IMR-90 (cell line): ENCODE measurements at regions not wholly inside any gene's neighbourhood (a gene's known extent, or its start where the extent isn't known, plus 50 kb on each side); places are given as distances from the start of the nearest gene placed in this dataset.

ENCODE experiments used
- ATAC-seq: fragments of 200-7000 bp; cut with Tn5 transposase; 2 replicates; pipeline ENCODE4 v1.9.1; 2020; ENCODE audit warnings: low read depth, mild to moderate bottlenecking, moderate library complexity
- BruUV-seq: library from RNA; stranded (reverse); fragments of 400-500 nt; replicated peaks from 2 replicates; lab custom pipeline; 2021; lab: Mats Ljungman, UMichigan
- CTCF ChIA-PET: fragments of 300-600 bp; formaldehyde crosslinking; extraction: SDS; loops from one replicate; lab custom pipeline; 2021; ENCODE audit warnings: antibody characterized with exemption; lab: Yijun Ruan, JAX
- POLR2A ChIA-PET: fragments of 300-600 bp; sonication (Branson Sonifier 250); formaldehyde crosslinking; loops from one replicate; lab custom pipeline; 2022; ENCODE audit warnings: antibody characterized with exemption; ENCODE audit not compliant: unreplicated experiment; lab: Charles Lee
- DNase-seq: peaks from one replicate; pipeline ENCODE4 v3.0.0; 2013
- H2AFZ ChIP-seq: replicated peaks from 2 replicates; pipeline ENCODE3; 2013; ENCODE audit warnings: low read length, mild to moderate bottlenecking; ENCODE audit not compliant: poor library complexity
- H2AK5ac ChIP-seq: 2 replicates; pipeline ENCODE4 v1.6.1; 2013; ENCODE audit warnings: low read depth, low read length, inconsistent platforms
- H2AK9ac ChIP-seq: replicated peaks from 2 replicates; pipeline ENCODE3; 2013; ENCODE audit warnings: mild to moderate bottlenecking, low read depth, low read length, moderate library complexity; ENCODE audit not compliant: poor library complexity
- H2BK120ac ChIP-seq: 2 replicates; pipeline ENCODE4 v1.6.1; 2013; ENCODE audit warnings: low read depth, low read length, inconsistent platforms
- H2BK15ac ChIP-seq: 3 replicates; pipeline ENCODE4 v1.6.1; 2013; ENCODE audit warnings: low read depth, low read length, inconsistent platforms
- H2BK20ac ChIP-seq: 2 replicates; pipeline ENCODE4 v1.6.1; 2013; ENCODE audit warnings: low read depth, mild to moderate bottlenecking, inconsistent platforms, low read length, moderate library complexity
- H2BK5ac ChIP-seq: 2 replicates; pipeline ENCODE4 v1.6.1; 2013; ENCODE audit warnings: mild to moderate bottlenecking, low read depth, low read length, inconsistent platforms; ENCODE audit not compliant: poor library complexity, severe bottlenecking
- H3K14ac ChIP-seq: replicated peaks from 2 replicates; pipeline ENCODE4 v1.6.1; 2013; ENCODE audit warnings: low read depth, low read length, inconsistent platforms
- H3K18ac ChIP-seq: 2 replicates; pipeline ENCODE4 v1.6.1; 2013; ENCODE audit warnings: low read depth, low read length, control low read depth
- H3K23ac ChIP-seq: 2 replicates; pipeline ENCODE4 v1.6.1; 2013; ENCODE audit warnings: low read depth, low read length, inconsistent platforms
- H3K27ac ChIP-seq: 2 replicates; pipeline ENCODE4 v1.5.1; 2013; ENCODE audit warnings: mild to moderate bottlenecking, control low read depth, low read length; ENCODE audit not compliant: insufficient read depth
- H3K27me3 ChIP-seq: 2 replicates; pipeline ENCODE4 v1.6.1; 2013; ENCODE audit warnings: low read length; ENCODE audit not compliant: control insufficient read depth, insufficient read depth
- H3K36me3 ChIP-seq: 2 replicates; pipeline ENCODE4 v1.6.1; 2013; ENCODE audit warnings: low read length, mixed read lengths; ENCODE audit not compliant: control insufficient read depth, insufficient read depth
- H3K4ac ChIP-seq: 2 replicates; pipeline ENCODE4 v1.6.1; 2013; ENCODE audit warnings: low read depth, low read length, inconsistent platforms
- H3K4me1 ChIP-seq: 2 replicates; pipeline ENCODE4 v1.6.1; 2013; ENCODE audit warnings: low read length, mixed read lengths; ENCODE audit not compliant: control insufficient read depth, insufficient read depth
- H3K4me2 ChIP-seq: 2 replicates; pipeline ENCODE4 v1.6.1; 2013; ENCODE audit warnings: low read depth, mild to moderate bottlenecking, control low read depth, low read length, moderate library complexity
- H3K4me3 ChIP-seq: 2 replicates; pipeline ENCODE4 v1.5.1; 2013; ENCODE audit warnings: low read depth, mild to moderate bottlenecking, control low read depth, low read length, moderate library complexity; ENCODE audit not compliant: insufficient read depth
- H3K56ac ChIP-seq: 2 replicates; pipeline ENCODE4 v1.6.1; 2013; ENCODE audit warnings: low read length, inconsistent platforms; ENCODE audit not compliant: insufficient read depth; ENCODE audit errors: extremely low read depth
- H3K79me1 ChIP-seq, 2 experiments: 2 replicates each; pipeline ENCODE4 v1.6.1; 2013; ENCODE audit warnings: low read length in 2 of 2, inconsistent platforms in 1 of 2, low read depth in 1 of 2
- H3K9ac ChIP-seq: 2 replicates; pipeline ENCODE4 v1.6.1; 2013; ENCODE audit warnings: low read depth, low read length, control low read depth
- H3K9me1 ChIP-seq: 2 replicates; pipeline ENCODE4 v1.6.1; 2013; ENCODE audit warnings: low read length, inconsistent platforms; ENCODE audit not compliant: insufficient read depth
- H3K9me3 ChIP-seq: 2 replicates; pipeline ENCODE4 v1.6.1; 2013; ENCODE audit warnings: low read length; ENCODE audit not compliant: control insufficient read depth, insufficient read depth
- H4K20me1 ChIP-seq: 2 replicates; pipeline ENCODE4 v1.6.1; 2013; ENCODE audit warnings: low read length, inconsistent platforms; ENCODE audit not compliant: insufficient read depth
- H4K5ac ChIP-seq: 2 replicates; pipeline ENCODE4 v1.6.1; 2013; ENCODE audit warnings: mild to moderate bottlenecking, low read depth, low read length, control low read depth
- H4K8ac ChIP-seq, 2 experiments: 2 replicates each; pipeline ENCODE4 v1.6.1; 2013; ENCODE audit warnings: low read depth in 2 of 2, low read length in 2 of 2, control low read depth in 1 of 2, inconsistent platforms in 1 of 2
- H4K91ac ChIP-seq: 2 replicates; pipeline ENCODE4 v1.6.1; 2013; ENCODE audit warnings: low read depth, low read length, inconsistent platforms; ENCODE audit not compliant: insufficient read depth
- MAFK ChIP-seq: IDR thresholded peaks from 2 replicates; pipeline ENCODE4 v1.6.1; 2012; ENCODE audit warnings: low read depth, low read length, improper control_type of control experiment
- WGBS, 2 experiments: methylation state at CpG; one replicate each; pipeline versions ENCODE4 v1.1.5 to v1.1.7; 2013; ENCODE audit warnings: missing lambda C conversion rate in 2 of 2; ENCODE audit not compliant: insufficient read length in 1 of 2; ENCODE audit errors: extremely low coverage in 2 of 2; 5-methylcytosine and 5-hydroxymethylcytosine counted together
- dilution Hi-C: fragments of 300-500 bp; cut with HindIII; formaldehyde crosslinking; loops from one replicate; pipeline ENCODE4 v1.14.3; 2018; ENCODE audit warnings: low sequenced_read_pairs; ENCODE audit not compliant: unreplicated experiment
- in situ Hi-C: fragments of 300-500 bp; cut with MboI; formaldehyde crosslinking; loops from 3 replicates; pipeline ENCODE4 v1.14.3; 2019; ENCODE audit warnings: low sequenced_read_pairs, inconsistent platforms, mixed read lengths
- intact Hi-C: fragments of 100-400 bp; cut with micrococcal nuclease; formaldehyde crosslinking; loops from 2 replicates; pipeline ENCODE4 v1.10.0; 2022

DNA sequence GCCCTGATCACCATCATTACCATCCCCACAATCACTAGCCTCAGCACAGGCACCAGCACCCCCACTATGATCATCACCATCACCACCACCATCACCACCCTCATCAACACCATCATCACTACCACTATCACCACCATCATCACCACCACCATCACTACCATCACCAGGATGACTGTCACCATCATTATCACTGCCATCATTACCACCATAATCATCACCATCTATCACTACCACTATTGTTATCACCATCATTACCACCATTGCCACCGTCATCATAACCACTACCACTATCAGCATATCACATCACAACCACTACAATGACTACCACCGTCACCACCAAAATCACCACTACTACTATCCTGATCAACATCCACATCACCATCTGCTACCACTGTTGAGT is 57.3 kb upstream of the CASZ1 start:
- no peaks in the 10 kb centered on the region for H3K4me1 ChIP-seq
- dilution Hi-C loops (no loop called here), in situ Hi-C loops (no loop called here), intact Hi-C loops (no loop called here)
- no peaks in the 10 kb centered on the region for H3K79me1 ChIP-seq
- TF ChIP-seq MAFK = no peak
- no peak overlapping the region for H3K4me2 ChIP-seq
- no peak overlapping the region for H3K23ac ChIP-seq
- H2BK15ac ChIP-seq = no peak overlapping the region
- H4K91ac ChIP-seq = no peak overlapping the region
- no peaks in the 10 kb centered on the region for H3K36me3 ChIP-seq
- no peak overlapping the region for H3K4ac ChIP-seq
- no peak overlapping the region for H3K4me3 ChIP-seq
- peaks cover 41% of the 10 kb centered on the region for H3K27me3 ChIP-seq
- H2BK120ac ChIP-seq = no peak overlapping the region
- ATAC-seq (no peak), DNase-seq (no peak)
- no peak overlapping the region for H2BK20ac ChIP-seq
- peaks cover 4% of the 10 kb centered on the region for H3K9me3 ChIP-seq
- H4K20me1 ChIP-seq = no peaks in the 10 kb centered on the region
- peaks cover 6% of the 10 kb centered on the region; the same call in 1 of the 2 replicates for H3K9me1 ChIP-seq
- H3K14ac ChIP-seq = no peak overlapping the region
- ChIA-PET POLR2A (no interaction called here), CTCF (no interaction called here)
- H3K9ac ChIP-seq = no peak overlapping the region
- H4K8ac ChIP-seq = no peak overlapping the region
- H3K27ac ChIP-seq = no peak overlapping the region
- BruUV-seq = no TSS peak
- no peak overlapping the region for H2AK5ac ChIP-seq
- H4K5ac ChIP-seq = no peak overlapping the region
- H2BK5ac ChIP-seq = no peak overlapping the region
- H3K56ac ChIP-seq = no peak overlapping the region
- H3K18ac ChIP-seq = no peak overlapping the region
- no peak overlapping the region for H2AFZ ChIP-seq
- WGBS, 2 experiments = 80% methylated on average over 1 of the region's 2 CpGs; no CpG with 5 or more reads in 1 of the 2 experiments
- no peak overlapping the region for H2AK9ac ChIP-seq
